Vagina (tissue), 2 donors: ENCODE measurements at regions not wholly inside any gene's neighbourhood (a gene's known extent, or its start where the extent isn't known, plus 50 kb on each side); places are given as distances from the start of the nearest gene placed in this dataset.

Experiments used
- POLR2A ChIP-seq, 2 donors: fragments of 450-650 bp; IDR thresholded peaks; one replicate each; pipeline ENCODE4 v1.6.1; 2017; ENCODE audit warnings: antibody characterized with exemption in 2 of 2, mild to moderate bottlenecking in 2 of 2, moderate library complexity in 2 of 2
- TF ChIP-seq, protein P1 (sequence below), 3 experiments: fragments of 450-650 bp in 2 of 3; fragments of 200-600 bp in 1 of 3; sonication (generic) in 1 of 3; IDR thresholded peaks; one replicate each; pipeline ENCODE4 v1.5.1; 2017 to 2019; ENCODE audit warnings: antibody characterized with exemption in 3 of 3, mild to moderate bottlenecking in 2 of 3, moderate library complexity in 2 of 3

- TF ChIP-seq, protein P1, sequence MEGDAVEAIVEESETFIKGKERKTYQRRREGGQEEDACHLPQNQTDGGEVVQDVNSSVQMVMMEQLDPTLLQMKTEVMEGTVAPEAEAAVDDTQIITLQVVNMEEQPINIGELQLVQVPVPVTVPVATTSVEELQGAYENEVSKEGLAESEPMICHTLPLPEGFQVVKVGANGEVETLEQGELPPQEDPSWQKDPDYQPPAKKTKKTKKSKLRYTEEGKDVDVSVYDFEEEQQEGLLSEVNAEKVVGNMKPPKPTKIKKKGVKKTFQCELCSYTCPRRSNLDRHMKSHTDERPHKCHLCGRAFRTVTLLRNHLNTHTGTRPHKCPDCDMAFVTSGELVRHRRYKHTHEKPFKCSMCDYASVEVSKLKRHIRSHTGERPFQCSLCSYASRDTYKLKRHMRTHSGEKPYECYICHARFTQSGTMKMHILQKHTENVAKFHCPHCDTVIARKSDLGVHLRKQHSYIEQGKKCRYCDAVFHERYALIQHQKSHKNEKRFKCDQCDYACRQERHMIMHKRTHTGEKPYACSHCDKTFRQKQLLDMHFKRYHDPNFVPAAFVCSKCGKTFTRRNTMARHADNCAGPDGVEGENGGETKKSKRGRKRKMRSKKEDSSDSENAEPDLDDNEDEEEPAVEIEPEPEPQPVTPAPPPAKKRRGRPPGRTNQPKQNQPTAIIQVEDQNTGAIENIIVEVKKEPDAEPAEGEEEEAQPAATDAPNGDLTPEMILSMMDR (IDR thresholded peaks at IDR 0.05): no peak
- no peak for TF ChIP-seq POLR2A (IDR thresholded peaks at IDR 0.05)
These were observed 174.2 kb upstream of the JADE1 start for GRCh38 chr4:128635141-128635954.
